IMR-90 (cell line): ENCODE measurements at regions not wholly inside any gene's neighbourhood (a gene's known extent, or its start where the extent isn't known, plus 50 kb on each side); places are given as distances from the start of the nearest gene placed in this dataset.

ENCODE experiments used
- ATAC-seq: fragments of 200-7000 bp; cut with Tn5 transposase; 2 replicates; pipeline ENCODE4 v1.9.1; 2020; ENCODE audit warnings: low read depth, mild to moderate bottlenecking, moderate library complexity
- BruUV-seq: library from RNA; stranded (reverse); fragments of 400-500 nt; replicated peaks from 2 replicates; lab custom pipeline; 2021; lab: Mats Ljungman, UMichigan
- CTCF ChIA-PET: fragments of 300-600 bp; formaldehyde crosslinking; extraction: SDS; loops from one replicate; lab custom pipeline; 2021; ENCODE audit warnings: antibody characterized with exemption; lab: Yijun Ruan, JAX
- POLR2A ChIA-PET: fragments of 300-600 bp; sonication (Branson Sonifier 250); formaldehyde crosslinking; loops from one replicate; lab custom pipeline; 2022; ENCODE audit warnings: antibody characterized with exemption; ENCODE audit not compliant: unreplicated experiment; lab: Charles Lee
- DNase-seq: peaks from one replicate; pipeline ENCODE4 v3.0.0; 2013
- H2AFZ ChIP-seq: replicated peaks from 2 replicates; pipeline ENCODE3; 2013; ENCODE audit warnings: low read length, mild to moderate bottlenecking; ENCODE audit not compliant: poor library complexity
- H2AK5ac ChIP-seq: 2 replicates; pipeline ENCODE4 v1.6.1; 2013; ENCODE audit warnings: low read depth, low read length, inconsistent platforms
- H2AK9ac ChIP-seq: replicated peaks from 2 replicates; pipeline ENCODE3; 2013; ENCODE audit warnings: mild to moderate bottlenecking, low read depth, low read length, moderate library complexity; ENCODE audit not compliant: poor library complexity
- H2BK120ac ChIP-seq: 2 replicates; pipeline ENCODE4 v1.6.1; 2013; ENCODE audit warnings: low read depth, low read length, inconsistent platforms
- H2BK15ac ChIP-seq: 3 replicates; pipeline ENCODE4 v1.6.1; 2013; ENCODE audit warnings: low read depth, low read length, inconsistent platforms
- H2BK20ac ChIP-seq: 2 replicates; pipeline ENCODE4 v1.6.1; 2013; ENCODE audit warnings: low read depth, mild to moderate bottlenecking, inconsistent platforms, low read length, moderate library complexity
- H2BK5ac ChIP-seq: 2 replicates; pipeline ENCODE4 v1.6.1; 2013; ENCODE audit warnings: mild to moderate bottlenecking, low read depth, low read length, inconsistent platforms; ENCODE audit not compliant: poor library complexity, severe bottlenecking
- H3K14ac ChIP-seq: replicated peaks from 2 replicates; pipeline ENCODE4 v1.6.1; 2013; ENCODE audit warnings: low read depth, low read length, inconsistent platforms
- H3K18ac ChIP-seq: 2 replicates; pipeline ENCODE4 v1.6.1; 2013; ENCODE audit warnings: low read depth, low read length, control low read depth
- H3K23ac ChIP-seq: 2 replicates; pipeline ENCODE4 v1.6.1; 2013; ENCODE audit warnings: low read depth, low read length, inconsistent platforms
- H3K27ac ChIP-seq: 2 replicates; pipeline ENCODE4 v1.5.1; 2013; ENCODE audit warnings: mild to moderate bottlenecking, control low read depth, low read length; ENCODE audit not compliant: insufficient read depth
- H3K27me3 ChIP-seq: 2 replicates; pipeline ENCODE4 v1.6.1; 2013; ENCODE audit warnings: low read length; ENCODE audit not compliant: control insufficient read depth, insufficient read depth
- H3K36me3 ChIP-seq: 2 replicates; pipeline ENCODE4 v1.6.1; 2013; ENCODE audit warnings: low read length, mixed read lengths; ENCODE audit not compliant: control insufficient read depth, insufficient read depth
- H3K4ac ChIP-seq: 2 replicates; pipeline ENCODE4 v1.6.1; 2013; ENCODE audit warnings: low read depth, low read length, inconsistent platforms
- H3K4me1 ChIP-seq: 2 replicates; pipeline ENCODE4 v1.6.1; 2013; ENCODE audit warnings: low read length, mixed read lengths; ENCODE audit not compliant: control insufficient read depth, insufficient read depth
- H3K4me2 ChIP-seq: 2 replicates; pipeline ENCODE4 v1.6.1; 2013; ENCODE audit warnings: low read depth, mild to moderate bottlenecking, control low read depth, low read length, moderate library complexity
- H3K4me3 ChIP-seq: 2 replicates; pipeline ENCODE4 v1.5.1; 2013; ENCODE audit warnings: low read depth, mild to moderate bottlenecking, control low read depth, low read length, moderate library complexity; ENCODE audit not compliant: insufficient read depth
- H3K56ac ChIP-seq: 2 replicates; pipeline ENCODE4 v1.6.1; 2013; ENCODE audit warnings: low read length, inconsistent platforms; ENCODE audit not compliant: insufficient read depth; ENCODE audit errors: extremely low read depth
- H3K79me1 ChIP-seq, 2 experiments: 2 replicates each; pipeline ENCODE4 v1.6.1; 2013; ENCODE audit warnings: low read length in 2 of 2, inconsistent platforms in 1 of 2, low read depth in 1 of 2
- H3K9ac ChIP-seq: 2 replicates; pipeline ENCODE4 v1.6.1; 2013; ENCODE audit warnings: low read depth, low read length, control low read depth
- H3K9me1 ChIP-seq: 2 replicates; pipeline ENCODE4 v1.6.1; 2013; ENCODE audit warnings: low read length, inconsistent platforms; ENCODE audit not compliant: insufficient read depth
- H3K9me3 ChIP-seq: 2 replicates; pipeline ENCODE4 v1.6.1; 2013; ENCODE audit warnings: low read length; ENCODE audit not compliant: control insufficient read depth, insufficient read depth
- H4K20me1 ChIP-seq: 2 replicates; pipeline ENCODE4 v1.6.1; 2013; ENCODE audit warnings: low read length, inconsistent platforms; ENCODE audit not compliant: insufficient read depth
- H4K5ac ChIP-seq: 2 replicates; pipeline ENCODE4 v1.6.1; 2013; ENCODE audit warnings: mild to moderate bottlenecking, low read depth, low read length, control low read depth
- H4K8ac ChIP-seq, 2 experiments: 2 replicates each; pipeline ENCODE4 v1.6.1; 2013; ENCODE audit warnings: low read depth in 2 of 2, low read length in 2 of 2, control low read depth in 1 of 2, inconsistent platforms in 1 of 2
- H4K91ac ChIP-seq: 2 replicates; pipeline ENCODE4 v1.6.1; 2013; ENCODE audit warnings: low read depth, low read length, inconsistent platforms; ENCODE audit not compliant: insufficient read depth
- BHLHE40 ChIP-seq: fragments of 150-350 bp; IDR thresholded peaks from 2 replicates; pipeline ENCODE4 v1.6.1; 2016; ENCODE audit warnings: mild to moderate bottlenecking, low read depth, low read length
- CEBPB ChIP-seq: IDR thresholded peaks from 2 replicates; pipeline ENCODE4 v1.6.1; 2012; ENCODE audit warnings: low read depth, low read length, improper control_type of control experiment
- CHD1 ChIP-seq: IDR thresholded peaks from 2 replicates; pipeline ENCODE4 v1.6.1; 2012; ENCODE audit warnings: low read depth, low read length, improper control_type of control experiment
- CTCF ChIP-seq: conservative IDR thresholded peaks from 2 replicates; pipeline ENCODE4 v1.5.1; 2012; ENCODE audit warnings: mild to moderate bottlenecking, low read depth, low read length, improper control_type of control experiment
- ELK1 ChIP-seq: fragments of 150-350 bp; IDR thresholded peaks from 2 replicates; pipeline ENCODE4 v1.6.1; 2016; ENCODE audit warnings: low read depth, mild to moderate bottlenecking, low read length, moderate library complexity, borderline replicate concordance
- FOS ChIP-seq: fragments of 150-350 bp; IDR thresholded peaks from 2 replicates; pipeline ENCODE4 v1.6.1; 2016; ENCODE audit warnings: low read depth, low read length
- MAFK ChIP-seq: IDR thresholded peaks from 2 replicates; pipeline ENCODE4 v1.6.1; 2012; ENCODE audit warnings: low read depth, low read length, improper control_type of control experiment
- MAZ ChIP-seq: IDR thresholded peaks from 2 replicates; pipeline ENCODE4 v1.6.1; 2012; ENCODE audit warnings: low read depth, mild to moderate bottlenecking, low read length, improper control_type of control experiment, moderate library complexity, borderline replicate concordance
- MXI1 ChIP-seq: IDR thresholded peaks from 2 replicates; pipeline ENCODE4 v1.6.1; 2012; ENCODE audit warnings: low read depth, mild to moderate bottlenecking, low read length, moderate library complexity, borderline replicate concordance
- NFE2L2 ChIP-seq: fragments of 150-350 bp; IDR thresholded peaks from 2 replicates; pipeline ENCODE4 v1.6.1; 2016; ENCODE audit warnings: low read depth, mild to moderate bottlenecking, low read length
- POLR2A ChIP-seq: IDR thresholded peaks from 2 replicates; pipeline ENCODE4 v1.6.1; 2012; ENCODE audit warnings: mild to moderate bottlenecking, low read depth, low read length
- RAD21 ChIP-seq: IDR thresholded peaks from 2 replicates; pipeline ENCODE4 v1.6.1; 2012; ENCODE audit warnings: low read length, improper control_type of control experiment
- RCOR1 ChIP-seq: IDR thresholded peaks from 2 replicates; pipeline ENCODE4 v1.6.1; 2012; ENCODE audit warnings: mild to moderate bottlenecking, low read length, improper control_type of control experiment; ENCODE audit not compliant: insufficient replicate concordance
- RFX5 ChIP-seq: IDR thresholded peaks from 2 replicates; pipeline ENCODE4 v1.8.0; 2012; ENCODE audit warnings: low read depth, mild to moderate bottlenecking, low read length, moderate library complexity
- SMC3 ChIP-seq: fragments of 150-350 bp; IDR thresholded peaks from 2 replicates; pipeline ENCODE4 v1.6.1; 2016; ENCODE audit warnings: low read depth, mild to moderate bottlenecking, antibody characterized with exemption, low read length, moderate library complexity
- USF2 ChIP-seq: fragments of 150-350 bp; IDR thresholded peaks from 2 replicates; pipeline ENCODE4 v1.6.1; 2017; ENCODE audit warnings: mild to moderate bottlenecking, antibody characterized with exemption, low read length, low read depth
- WGBS, 2 experiments: methylation state at CpG; one replicate each; pipeline versions ENCODE4 v1.1.5 to v1.1.7; 2013; ENCODE audit warnings: missing lambda C conversion rate in 2 of 2; ENCODE audit not compliant: insufficient read length in 1 of 2; ENCODE audit errors: extremely low coverage in 2 of 2; 5-methylcytosine and 5-hydroxymethylcytosine counted together
- dilution Hi-C: fragments of 300-500 bp; cut with HindIII; formaldehyde crosslinking; loops from one replicate; pipeline ENCODE4 v1.14.3; 2018; ENCODE audit warnings: low sequenced_read_pairs; ENCODE audit not compliant: unreplicated experiment
- in situ Hi-C: fragments of 300-500 bp; cut with MboI; formaldehyde crosslinking; loops from 3 replicates; pipeline ENCODE4 v1.14.3; 2019; ENCODE audit warnings: low sequenced_read_pairs, inconsistent platforms, mixed read lengths
- intact Hi-C: fragments of 100-400 bp; cut with micrococcal nuclease; formaldehyde crosslinking; loops from 2 replicates; pipeline ENCODE4 v1.10.0; 2022

GRCh38 chr11:25771605-25772004, 560.3 kb upstream of the ANO3 start:
- Histone ChIP-seq H3K56ac (no peak overlapping the region), H2BK5ac (no peak overlapping the region), H3K4me3 (no peak overlapping the region), H3K23ac (no peak overlapping the region), H3K4ac (no peak overlapping the region), H3K4me1 (no peaks in the 10 kb centered on the region), H2AK9ac (no peak overlapping the region), H2BK120ac (no peak overlapping the region), H3K18ac (no peak overlapping the region), H4K20me1 (no peaks in the 10 kb centered on the region), H4K8ac (no peak overlapping the region), H3K9me3 (no peaks in the 10 kb centered on the region), H2BK15ac (no peak overlapping the region), H3K36me3 (no peaks in the 10 kb centered on the region), H2AFZ (no peak overlapping the region), H3K9me1 (no peaks in the 10 kb centered on the region), H4K91ac (no peak overlapping the region), H2BK20ac (no peak overlapping the region), H4K5ac (no peak overlapping the region), H3K14ac (no peak overlapping the region), H3K27me3 (no peaks in the 10 kb centered on the region), H3K27ac (no peak overlapping the region), H2AK5ac (no peak overlapping the region), H3K4me2 (no peak overlapping the region), H3K9ac (no peak overlapping the region), H3K79me1 (no peaks in the 10 kb centered on the region)
- in situ Hi-C loops (no loop called here), dilution Hi-C loops (no loop called here), intact Hi-C loops (no loop called here)
- DNase-seq (no peak), ATAC-seq (no peak)
- ChIA-PET POLR2A (no interaction called here), CTCF (no interaction called here)
- TF ChIP-seq CEBPB (no peak), SMC3 (no peak), ELK1 (no peak), MAFK (no peak), NFE2L2 (no peak), MXI1 (no peak), FOS (no peak), POLR2A (no peak), RAD21 (no peak), CHD1 (no peak), USF2 (no peak), BHLHE40 (no peak), MAZ (no peak), RFX5 (no peak), RCOR1 (no peak), CTCF (no peak)
- WGBS, 2 experiments = no CpG with 5 or more reads among the region's 4 CpGs
- BruUV-seq = no TSS peak
